H1 (cell line): ENCODE measurements at regions not wholly inside any gene's neighbourhood (a gene's known extent, or its start where the extent isn't known, plus 50 kb on each side); places are given as distances from the start of the nearest gene placed in this dataset.

Source experiments
- CTCF ChIA-PET: fragments of 300-600 bp; sonication (Branson Sonifier 250); formaldehyde crosslinking; loops from one replicate; lab custom pipeline; 2021; ENCODE audit not compliant: partially characterized antibody; lab: Charles Lee
- POLR2A ChIA-PET: fragments of 300-600 bp; sonication (Branson Sonifier 250); formaldehyde crosslinking; loops from one replicate; lab custom pipeline; 2021; ENCODE audit warnings: inconsistent platforms; ENCODE audit not compliant: partially characterized antibody; lab: Charles Lee
- DNase-seq, 2 experiments: peaks; one replicate each; pipeline versions ENCODE4 v3.0.0 to v3.0.0-alpha.2; 2010 to 2022; ENCODE audit warnings: low spot score in 2 of 2, low read depth in 1 of 2, mixed read lengths in 1 of 2
- FAIRE-seq: peaks from 2 replicates; lab custom pipeline; 2011; peaks lifted over from hg19 to GRCh38; lab: Jason Lieb, UNC
- H2AFZ ChIP-seq: 2 replicates; pipeline ENCODE4 v1.8.1; 2012; ENCODE audit warnings: low read length, inconsistent platforms
- H2AK5ac ChIP-seq: 2 replicates; pipeline ENCODE4 v1.6.1; 2013; ENCODE audit warnings: low read depth, low read length
- H2BK120ac ChIP-seq: replicated peaks from 2 replicates; pipeline ENCODE3; 2013; ENCODE audit warnings: low read depth, low read length, inconsistent platforms
- H2BK12ac ChIP-seq: 2 replicates; pipeline ENCODE4 v1.6.1; 2013; ENCODE audit warnings: low read depth, low read length
- H2BK15ac ChIP-seq: 2 replicates; pipeline ENCODE4 v1.6.1; 2013; ENCODE audit warnings: low read length
- H2BK20ac ChIP-seq: 2 replicates; pipeline ENCODE4 v1.6.1; 2013; ENCODE audit warnings: low read length
- H2BK5ac ChIP-seq: 2 replicates; pipeline ENCODE4 v1.6.1; 2013; ENCODE audit warnings: low read depth, low read length
- H3K14ac ChIP-seq: 2 replicates; pipeline ENCODE4 v1.6.1; 2013; ENCODE audit warnings: inconsistent platforms; ENCODE audit not compliant: insufficient read length
- H3K18ac ChIP-seq: 2 replicates; pipeline ENCODE4 v1.6.1; 2013; ENCODE audit warnings: low read length; ENCODE audit errors: extremely low read depth
- H3K23ac ChIP-seq: 2 replicates; pipeline ENCODE4 v1.6.1; 2013; ENCODE audit warnings: inconsistent platforms; ENCODE audit not compliant: insufficient read length
- H3K23me2 ChIP-seq: 2 replicates; pipeline ENCODE4 v1.6.1; 2013; ENCODE audit warnings: low read depth, low read length
- H3K27ac ChIP-seq: 2 replicates; pipeline ENCODE4 v1.6.1; 2011; ENCODE audit warnings: low read depth, low read length, inconsistent platforms
- H3K27me3 ChIP-seq, 4 experiments: replicated peaks in 1 of 4; 1 replicate in 1 of 4; 2 replicates in 3 of 4; pipeline versions ENCODE4 v1.6.1 to v1.8.1; 2011 to 2013; ENCODE audit warnings: low read length in 3 of 4, mild to moderate bottlenecking in 3 of 4, inconsistent platforms in 2 of 4, mixed read lengths in 2 of 4, moderate library complexity in 1 of 4; ENCODE audit not compliant: control insufficient read depth in 3 of 4, insufficient read depth in 3 of 4; ENCODE audit errors: extremely low read depth in 1 of 4
- H3K36me3 ChIP-seq, 4 experiments: 2 replicates each; pipeline versions ENCODE4 v1.6.1 to v1.8.1; 2011 to 2013; ENCODE audit warnings: mild to moderate bottlenecking in 4 of 4, low read length in 3 of 4, moderate library complexity in 2 of 4, control low read depth in 1 of 4, inconsistent platforms in 1 of 4; ENCODE audit not compliant: insufficient read depth in 4 of 4, control insufficient read depth in 2 of 4
- H3K4ac ChIP-seq: replicated peaks from 2 replicates; pipeline ENCODE3; 2013; ENCODE audit warnings: low read length, low read depth, mixed read lengths, inconsistent platforms; ENCODE audit not compliant: insufficient read length
- H3K4me1 ChIP-seq, 4 experiments: replicated peaks in 1 of 4; 1 replicate in 1 of 4; 2 replicates in 3 of 4; pipeline versions ENCODE4 v1.6.1 to v1.8.1; 2011 to 2013; ENCODE audit warnings: low read length in 3 of 4, inconsistent platforms in 2 of 4, mixed read lengths in 1 of 4; ENCODE audit not compliant: insufficient read depth in 4 of 4, control insufficient read depth in 3 of 4
- H3K4me2 ChIP-seq, 2 experiments: 2 replicates each; pipeline versions ENCODE4 v1.6.1 to v1.8.1; 2011 to 2013; ENCODE audit warnings: low read depth in 2 of 2, low read length in 2 of 2, control low read depth in 1 of 2, inconsistent platforms in 1 of 2, mild to moderate bottlenecking in 1 of 2; ENCODE audit not compliant: insufficient read depth in 1 of 2
- H3K4me3 ChIP-seq, 4 experiments: fragments of 200-600, 300-600 bp in 1 of 4; sonication (generic), shearing (Covaris generic), sonication (Bioruptor Twin) in 1 of 4; 2 replicates each; pipeline versions ENCODE4 v1.5.1 to v1.8.1; 2011 to 2016; ENCODE audit warnings: low read length in 4 of 4, low read depth in 3 of 4, control low read depth in 2 of 4, inconsistent platforms in 2 of 4, mild to moderate bottlenecking in 2 of 4, mixed read lengths in 1 of 4, moderate library complexity in 1 of 4; ENCODE audit not compliant: insufficient read depth in 2 of 4; ENCODE audit errors: extremely low read depth in 1 of 4
- H3K56ac ChIP-seq: replicated peaks from 2 replicates; pipeline ENCODE3; 2013; ENCODE audit warnings: low read depth, mild to moderate bottlenecking, mixed read lengths, low read length, inconsistent platforms; ENCODE audit not compliant: insufficient read length
- H3K79me1 ChIP-seq: 2 replicates; pipeline ENCODE4 v1.6.1; 2013; ENCODE audit warnings: low read depth, low read length, control low read depth
- H3K79me2 ChIP-seq, 2 experiments: 2 replicates each; pipeline versions ENCODE4 v1.6.1 to v1.8.1; 2012 to 2013; ENCODE audit warnings: low read length in 2 of 2, mild to moderate bottlenecking in 2 of 2, inconsistent platforms in 1 of 2; ENCODE audit not compliant: insufficient read depth in 2 of 2, control insufficient read depth in 1 of 2
- H3K9ac ChIP-seq, 4 experiments: replicated peaks in 1 of 4; 1 replicate in 1 of 4; 2 replicates in 3 of 4; pipeline versions ENCODE4 v1.6.1 to v1.8.1; 2011 to 2013; ENCODE audit warnings: low read depth in 3 of 4, low read length in 3 of 4, control low read depth in 2 of 4, mild to moderate bottlenecking in 2 of 4, moderate library complexity in 2 of 4, inconsistent platforms in 1 of 4; ENCODE audit errors: extremely low read depth in 1 of 4
- H3K9me3 ChIP-seq, 2 experiments: 2 replicates each; pipeline versions ENCODE4 v1.6.1 to v1.8.1; 2012 to 2013; ENCODE audit warnings: mild to moderate bottlenecking in 2 of 2, moderate library complexity in 2 of 2, control low read depth in 1 of 2, inconsistent platforms in 1 of 2, low read depth in 1 of 2, low read length in 1 of 2, mixed read lengths in 1 of 2; ENCODE audit not compliant: insufficient read depth in 2 of 2
- H4K20me1 ChIP-seq, 2 experiments: replicated peaks in 1 of 2; 2 replicates each; pipeline versions ENCODE3 to v1.8.1; 2011 to 2013; ENCODE audit warnings: inconsistent platforms in 2 of 2, low read length in 2 of 2, mild to moderate bottlenecking in 1 of 2; ENCODE audit not compliant: insufficient read depth in 2 of 2, control insufficient read depth in 1 of 2
- H4K5ac ChIP-seq: 2 replicates; pipeline ENCODE4 v1.6.1; 2013; ENCODE audit warnings: low read length, low read depth, mixed read lengths, inconsistent platforms; ENCODE audit not compliant: insufficient read length
- H4K8ac ChIP-seq: 2 replicates; pipeline ENCODE4 v1.8.0; 2013; ENCODE audit warnings: mild to moderate bottlenecking, moderate library complexity, low read length, inconsistent platforms; ENCODE audit not compliant: insufficient read depth; ENCODE audit errors: extremely low read depth
- H4K91ac ChIP-seq: replicated peaks from 2 replicates; pipeline ENCODE3; 2013; ENCODE audit warnings: low read length, mixed read lengths, inconsistent platforms; ENCODE audit not compliant: insufficient read length
- ATF3 ChIP-seq: IDR thresholded peaks from 2 replicates; pipeline ENCODE4 v1.6.1; 2011; ENCODE audit warnings: low read depth, mild to moderate bottlenecking, low read length; ENCODE audit not compliant: insufficient read depth
- CBX8 ChIP-seq: fragments of 300-800, 300-1000 bp; sonication (generic); IDR thresholded peaks from 2 replicates; pipeline ENCODE4 v1.7.1; 2016; ENCODE audit warnings: low read depth, low read length, borderline replicate concordance
- CEBPB ChIP-seq: IDR thresholded peaks from 2 replicates; pipeline ENCODE4 v1.6.1; 2012; ENCODE audit warnings: low read depth, low read length
- CREB1 ChIP-seq: IDR thresholded peaks from 2 replicates; pipeline ENCODE4 v1.6.1; 2012; ENCODE audit warnings: inconsistent platforms
- MAX ChIP-seq: IDR thresholded peaks from 2 replicates; pipeline ENCODE4 v1.6.1; 2012; ENCODE audit warnings: inconsistent platforms
- NRF1 ChIP-seq: IDR thresholded peaks from 2 replicates; pipeline ENCODE4 v1.6.1; 2011; ENCODE audit warnings: mild to moderate bottlenecking, low read depth, low read length, improper control_type of control experiment
- PHF8 ChIP-seq: fragments of 200-600 bp; sonication (generic); conservative IDR thresholded peaks from 2 replicates; pipeline ENCODE4 v1.7.1; 2012; ENCODE audit warnings: low read depth, mild to moderate bottlenecking, inconsistent platforms, low read length, moderate library complexity
- POLR2A ChIP-seq, 2 experiments: IDR thresholded peaks; 1 replicate in 1 of 2; 2 replicates in 1 of 2; pipeline ENCODE4 v1.6.1; 2011; ENCODE audit warnings: low read depth in 2 of 2, low read length in 2 of 2, mild to moderate bottlenecking in 2 of 2; ENCODE audit errors: control extremely low read depth in 1 of 2
- POLR2AphosphoS5 ChIP-seq: IDR thresholded peaks from 2 replicates; pipeline ENCODE4 v1.6.1; 2011; ENCODE audit warnings: low read depth, low read length
- SIRT6 ChIP-seq: IDR thresholded peaks from one replicate; pipeline ENCODE4 v1.7.1; 2012; ENCODE audit warnings: low read length, inconsistent platforms
- SIX5 ChIP-seq: IDR thresholded peaks from 2 replicates; pipeline ENCODE4 v1.6.1; 2011; ENCODE audit warnings: mild to moderate bottlenecking, low read depth, low read length
- SP2 ChIP-seq: IDR thresholded peaks from 2 replicates; pipeline ENCODE4 v1.6.1; 2012; ENCODE audit warnings: mild to moderate bottlenecking, low read length, inconsistent platforms
- SRF ChIP-seq: IDR thresholded peaks from 2 replicates; pipeline ENCODE4 v1.6.1; 2011; ENCODE audit warnings: mild to moderate bottlenecking, low read depth, low read length, moderate library complexity
- TEAD4 ChIP-seq: IDR thresholded peaks from 2 replicates; pipeline ENCODE4 v1.6.1; 2012; ENCODE audit warnings: low read depth, low read length, inconsistent platforms, mixed read lengths
- USF2 ChIP-seq: IDR thresholded peaks from 2 replicates; pipeline ENCODE4 v1.6.1; 2011; ENCODE audit warnings: low read length, improper control_type of control experiment
- whole genome bisulfite sequencing, 2 experiments: shearing (Covaris generic) in 1 of 2; methylation state at CpG; one replicate each; pipeline versions ENCODE4 v1.1.6 to v1.1.7; 2013 to 2015; ENCODE audit warnings: low lambda C conversion rate in 2 of 2, mixed read lengths in 2 of 2, inconsistent platforms in 1 of 2, low coverage in 1 of 2, missing lambda C conversion rate in 1 of 2; ENCODE audit not compliant: insufficient replicate concordance in 2 of 2, insufficient coverage in 1 of 2, insufficient read length in 1 of 2; ENCODE audit errors: extremely low coverage in 1 of 2, missing lambda C conversion rate in 1 of 2; 5-methylcytosine and 5-hydroxymethylcytosine counted together

- POLR2A ChIA-PET: no interaction called here
- H4K8ac ChIP-seq: no peak overlapping the region
- H3K27me3 ChIP-seq: no peaks in the 10 kb centered on the region
- H4K5ac ChIP-seq: no peak overlapping the region
- H3K9me3 ChIP-seq: no peaks in the 10 kb centered on the region
- no peak overlapping the region for H3K4me2 ChIP-seq
- CTCF ChIA-PET: interaction anchor here (0.7 kb wide), 1 partner anchor 137 kb away, joined by 3 read pairs; no protein-coding TSS in a partner anchor
- H2BK5ac ChIP-seq: no peak overlapping the region
- 100% methylated on average over 1 of the region's 1 CpG; no CpG with 5 or more reads in 1 of the 2 experiments for WGBS, 2 experiments
- no peak overlapping the region for H3K56ac ChIP-seq
- H2BK15ac ChIP-seq: no peak overlapping the region
- H3K9ac ChIP-seq: no peak overlapping the region
- no peaks in the 10 kb centered on the region for H3K23me2 ChIP-seq
- no peak overlapping the region for H3K18ac ChIP-seq
- no peak overlapping the region for H3K14ac ChIP-seq
- DNase-seq (no peak), FAIRE-seq (no peak)
- no peak overlapping the region for H2AFZ ChIP-seq
- no peak overlapping the region for H3K27ac ChIP-seq
- H2AK5ac ChIP-seq: no peak overlapping the region
- H2BK120ac ChIP-seq: no peak overlapping the region
- no peaks in the 10 kb centered on the region for H4K20me1 ChIP-seq
- no peak overlapping the region for H2BK12ac ChIP-seq
- no peaks in the 10 kb centered on the region for H3K36me3 ChIP-seq
- no peak overlapping the region for H4K91ac ChIP-seq
- no peak overlapping the region for H3K4ac ChIP-seq
- H3K79me2 ChIP-seq: no peaks in the 10 kb centered on the region
- H3K23ac ChIP-seq: no peak overlapping the region
- no peak overlapping the region for H2BK20ac ChIP-seq
- H3K4me3 ChIP-seq: no peak overlapping the region
- H3K79me1 ChIP-seq: no peaks in the 10 kb centered on the region
- no peaks in the 10 kb centered on the region for H3K4me1 ChIP-seq
- TF ChIP-seq PHF8: no peak
- TF ChIP-seq SRF: no peak
- TF ChIP-seq SIX5: no peak
- no peak for TF ChIP-seq SP2
- no peak for TF ChIP-seq MAX
- no peak for TF ChIP-seq CBX8
- no peak for TF ChIP-seq CREB1
- TF ChIP-seq CEBPB: no peak
- TF ChIP-seq NRF1: no peak
- no peak for TF ChIP-seq SIRT6
- no peak for TF ChIP-seq POLR2A (IDR thresholded peaks at IDR 0.05; ENCODE audit: control extremely low read depth in 1 of 2, low read depth in 2 of 2, low read length in 2 of 2)
- no peak for TF ChIP-seq POLR2AphosphoS5
- TF ChIP-seq ATF3: no peak
- no peak for TF ChIP-seq USF2
- TF ChIP-seq TEAD4: no peak
Observed at GRCh38 chr2:166658901-166659300, 164.9 kb upstream of the SCN7A start.
